HUES6 (cell line): ENCODE measurements at regions not wholly inside any gene's neighbourhood (a gene's known extent, or its start where the extent isn't known, plus 50 kb on each side); places are given as distances from the start of the nearest gene placed in this dataset.

ENCODE experiments used
- H3K27ac ChIP-seq: 2 replicates; pipeline ENCODE4 v1.7.0; 2013; ENCODE audit warnings: low read depth, mild to moderate bottlenecking, low read length, inconsistent platforms
- H3K27me3 ChIP-seq: 2 replicates; pipeline ENCODE4 v1.6.1; 2013; ENCODE audit warnings: low read length; ENCODE audit not compliant: control insufficient read depth, insufficient read depth
- H3K36me3 ChIP-seq: 2 replicates; pipeline ENCODE4 v1.6.1; 2013; ENCODE audit warnings: low read length; ENCODE audit not compliant: control insufficient read depth, insufficient read depth
- H3K4me1 ChIP-seq: 2 replicates; pipeline ENCODE4 v1.6.1; 2013; ENCODE audit warnings: low read length; ENCODE audit not compliant: control insufficient read depth, insufficient read depth
- H3K4me3 ChIP-seq: 2 replicates; pipeline ENCODE4 v1.5.1; 2013; ENCODE audit warnings: low read depth, low read length
- H3K9ac ChIP-seq: one replicate; pipeline ENCODE4 v1.6.1; 2013; ENCODE audit warnings: mild to moderate bottlenecking, low read length
- H3K9me3 ChIP-seq: 2 replicates; pipeline ENCODE4 v1.6.1; 2013; ENCODE audit warnings: low read depth, low read length; ENCODE audit not compliant: control insufficient read depth, insufficient read depth

DNA sequence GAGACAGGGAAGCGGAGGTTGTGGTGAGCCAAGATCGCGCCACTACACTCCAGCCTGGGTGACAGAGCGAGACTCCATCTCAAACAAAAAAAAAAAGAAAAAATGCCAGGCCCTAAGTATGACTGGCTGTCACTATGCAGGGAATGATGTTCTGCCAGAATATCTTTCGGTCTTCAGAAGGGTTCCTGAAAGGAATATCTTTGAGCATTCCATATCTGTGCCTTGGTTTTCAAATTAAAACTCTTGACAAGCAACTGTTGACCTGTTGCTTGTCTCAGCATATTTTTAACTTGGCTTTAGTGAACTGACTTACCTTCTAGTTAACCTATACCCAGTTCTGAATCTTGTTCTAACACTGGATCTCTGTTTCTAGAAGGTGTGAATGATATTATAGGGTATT, 953.2 kb upstream of the FAM98A start:
- no peaks in the 10 kb centered on the region for H3K9me3 ChIP-seq
- no peak overlapping the region for H3K9ac ChIP-seq
- H3K36me3 ChIP-seq, result no peaks in the 10 kb centered on the region
- H3K4me3 ChIP-seq, result no peak overlapping the region
- H3K27me3 ChIP-seq, result no peaks in the 10 kb centered on the region
- H3K27ac ChIP-seq, result no peak overlapping the region
- no peaks in the 10 kb centered on the region for H3K4me1 ChIP-seq

DNA sequence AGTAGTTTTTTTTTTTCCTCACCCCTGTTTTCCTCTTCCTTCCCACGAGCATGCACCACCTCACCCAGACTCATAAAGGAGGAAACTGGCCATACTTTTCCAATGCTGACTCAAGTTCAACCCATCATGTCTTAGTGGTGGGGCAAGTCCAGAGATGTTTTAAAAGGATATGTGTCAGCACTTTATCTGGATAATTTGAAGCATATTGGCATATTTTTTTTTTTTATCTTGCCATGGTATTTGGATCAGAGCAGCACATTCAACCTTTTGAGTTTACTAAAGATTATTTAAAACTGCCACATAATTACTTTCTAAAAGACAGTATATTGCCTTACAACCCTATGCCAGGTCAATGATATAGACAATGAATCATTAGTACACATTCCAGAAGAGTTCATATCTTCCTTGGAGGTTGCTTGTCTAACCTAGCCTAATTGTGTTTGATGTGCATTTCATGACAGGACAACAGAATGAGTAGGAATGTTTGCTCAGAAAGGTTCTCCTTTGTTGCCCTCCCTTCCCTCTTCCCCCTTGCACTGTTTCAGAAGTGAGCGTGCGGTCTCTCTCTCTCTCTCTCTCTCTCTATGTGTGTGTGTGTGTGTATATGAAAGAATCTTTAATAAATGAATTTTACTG, 950.7 kb upstream of the FAM98A start:
- H3K9me3 ChIP-seq, result peaks cover 6% of the 10 kb centered on the region; the same call in 1 of the 2 replicates
- no peak overlapping the region for H3K27ac ChIP-seq
- no peak overlapping the region for H3K4me3 ChIP-seq
- no peak overlapping the region for H3K9ac ChIP-seq
- H3K4me1 ChIP-seq, result no peaks in the 10 kb centered on the region
- H3K36me3 ChIP-seq, result no peaks in the 10 kb centered on the region
- H3K27me3 ChIP-seq, result no peaks in the 10 kb centered on the region

- H3K9ac ChIP-seq, result no peak overlapping the region
- no peaks in the 10 kb centered on the region for H3K36me3 ChIP-seq
- H3K27ac ChIP-seq, result no peak overlapping the region
- no peaks in the 10 kb centered on the region for H3K4me1 ChIP-seq
- H3K4me3 ChIP-seq, result no peak overlapping the region
- no peaks in the 10 kb centered on the region for H3K27me3 ChIP-seq
- H3K9me3 ChIP-seq, result peaks cover 6% of the 10 kb centered on the region; the same call in 1 of the 2 replicates
Measured at GRCh38 chr2:34547900-34548299, 948.8 kb upstream of the FAM98A start.

DNA sequence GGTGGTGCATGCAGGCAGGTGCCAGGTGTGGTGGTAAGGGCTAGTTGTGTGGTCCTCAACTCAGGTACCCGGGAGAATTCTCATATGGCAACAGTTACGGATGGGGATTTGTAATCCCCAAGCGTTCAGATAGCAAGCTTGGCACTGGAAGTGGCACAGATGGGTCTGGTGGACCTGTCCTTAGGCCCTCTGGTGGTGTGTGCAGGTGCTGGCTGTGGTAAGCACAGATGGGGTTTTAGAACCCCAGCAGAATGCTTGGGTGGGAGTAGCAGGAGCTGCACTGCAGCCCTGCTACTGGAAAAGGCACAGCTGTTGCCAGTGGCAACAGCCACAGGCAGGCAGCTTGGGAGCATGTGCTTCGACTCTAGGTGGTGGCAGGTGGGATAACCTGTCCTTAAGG, 948.2 kb upstream of the FAM98A start:
- H3K27ac ChIP-seq, result no peak overlapping the region

GRCh38 chr2:34545486-34546136, 946.5 kb upstream of the FAM98A start:
- Histone ChIP-seq H3K4me3 (no peak overlapping the region), H3K27me3 (no peaks in the 10 kb centered on the region), H3K27ac (no peak overlapping the region), H3K36me3 (no peaks in the 10 kb centered on the region), H3K4me1 (no peaks in the 10 kb centered on the region), H3K9ac (no peak overlapping the region), H3K9me3 (peaks cover 8% of the 10 kb centered on the region; the same call in 1 of the 2 replicates)

More for the DNA sequence above, 948.2 kb upstream of the FAM98A start:
- Histone ChIP-seq H3K9ac (no peak overlapping the region), H3K4me3 (no peak overlapping the region), H3K36me3 (no peaks in the 10 kb centered on the region), H3K4me1 (no peaks in the 10 kb centered on the region), H3K9me3 (peaks cover 6% of the 10 kb centered on the region; the same call in 1 of the 2 replicates), H3K27me3 (no peaks in the 10 kb centered on the region)

- no peak overlapping the region for H3K9ac ChIP-seq
Measured at GRCh38 chr2:34534761-34535160, 935.7 kb upstream of the FAM98A start.

DNA sequence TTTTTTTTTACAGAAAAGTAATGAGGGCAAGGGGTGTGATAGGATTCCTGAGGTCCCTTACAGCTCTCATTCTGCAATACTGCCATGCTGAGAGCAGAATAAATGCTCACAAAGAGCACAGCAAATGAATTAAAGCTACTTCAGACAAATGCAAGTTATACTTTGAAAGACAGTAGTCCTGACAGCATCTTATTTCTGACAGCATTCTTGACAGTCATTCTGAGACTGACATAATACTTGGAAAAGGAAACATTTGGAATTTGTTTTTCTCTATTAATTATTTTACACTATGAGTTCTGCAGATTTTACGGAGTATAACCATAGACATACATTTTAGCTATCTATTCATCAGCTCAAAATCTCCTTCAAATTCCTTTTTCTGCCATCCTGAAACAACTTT, 935.2 kb upstream of the FAM98A start:
- no peak overlapping the region for H3K27ac ChIP-seq
- H3K36me3 ChIP-seq, result no peaks in the 10 kb centered on the region
- H3K9me3 ChIP-seq, result no peaks in the 10 kb centered on the region
- no peak overlapping the region for H3K4me3 ChIP-seq
- no peaks in the 10 kb centered on the region for H3K27me3 ChIP-seq
- no peak overlapping the region for H3K9ac ChIP-seq
- no peaks in the 10 kb centered on the region for H3K4me1 ChIP-seq

More at GRCh38 chr2:34534761-34535160, 935.7 kb upstream of the FAM98A start:
- Histone ChIP-seq H3K27me3 (no peaks in the 10 kb centered on the region), H3K4me1 (no peaks in the 10 kb centered on the region), H3K4me3 (no peak overlapping the region), H3K36me3 (no peaks in the 10 kb centered on the region), H3K27ac (no peak overlapping the region), H3K9me3 (0 out of 2 replicates have a peak, but pooled peaks cover 4% of the 10 kb centered on the region)

DNA sequence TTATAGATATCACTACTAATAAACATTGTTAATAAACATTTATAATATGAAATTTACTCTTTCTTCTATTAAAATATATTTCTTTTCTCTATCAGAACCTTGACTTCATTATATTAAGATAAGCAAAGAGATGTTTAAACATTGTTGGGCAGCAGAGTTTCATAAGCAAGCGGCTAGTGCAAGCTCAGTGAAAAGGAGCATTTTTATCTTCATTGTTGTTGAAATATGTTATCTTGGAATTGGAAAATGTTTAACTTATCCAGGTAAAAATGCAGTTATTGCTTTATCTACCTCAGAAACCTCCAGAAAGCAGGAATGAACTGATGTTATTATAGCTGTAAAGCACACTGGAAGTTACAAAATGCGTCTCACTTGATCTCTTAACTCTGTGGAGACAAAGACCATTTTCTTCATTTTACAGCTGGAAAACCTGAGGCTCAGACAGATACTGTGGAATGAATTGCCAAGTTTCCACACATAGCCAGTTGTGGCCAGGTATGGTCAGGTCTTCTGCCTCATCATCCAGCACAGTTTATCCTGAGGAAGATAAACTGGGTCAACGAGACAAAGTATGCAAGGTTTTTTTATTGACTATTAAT, 934.6 kb upstream of the FAM98A start:
- Histone ChIP-seq H3K4me3 (no peak overlapping the region), H3K9ac (no peak overlapping the region), H3K4me1 (no peaks in the 10 kb centered on the region), H3K27ac (no peak overlapping the region), H3K27me3 (no peaks in the 10 kb centered on the region), H3K9me3 (no peaks in the 10 kb centered on the region), H3K36me3 (no peaks in the 10 kb centered on the region)

DNA sequence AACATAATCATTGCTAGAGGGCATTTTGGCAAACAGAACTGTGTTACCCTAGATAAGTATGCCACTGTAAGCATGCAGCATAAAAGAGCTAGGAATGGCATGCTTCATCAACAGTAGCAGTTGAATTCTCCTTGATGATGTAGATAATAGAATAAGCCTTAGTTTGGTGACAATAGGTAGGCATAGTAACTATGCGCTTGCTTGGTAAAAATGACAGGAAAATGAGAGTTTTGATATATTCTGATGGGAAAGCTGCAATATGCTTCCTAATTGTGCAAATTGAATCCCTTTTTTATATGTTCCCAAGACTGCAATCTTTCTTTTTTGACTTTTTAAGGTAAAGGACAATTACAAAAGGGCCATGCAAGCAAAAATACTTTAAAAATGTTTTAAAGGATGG, 930.9 kb upstream of the FAM98A start:
- Histone ChIP-seq H3K27me3 (no peaks in the 10 kb centered on the region), H3K4me1 (no peaks in the 10 kb centered on the region), H3K27ac (no peak overlapping the region), H3K9me3 (no peaks in the 10 kb centered on the region), H3K9ac (no peak overlapping the region), H3K4me3 (no peak overlapping the region), H3K36me3 (no peaks in the 10 kb centered on the region)

DNA sequence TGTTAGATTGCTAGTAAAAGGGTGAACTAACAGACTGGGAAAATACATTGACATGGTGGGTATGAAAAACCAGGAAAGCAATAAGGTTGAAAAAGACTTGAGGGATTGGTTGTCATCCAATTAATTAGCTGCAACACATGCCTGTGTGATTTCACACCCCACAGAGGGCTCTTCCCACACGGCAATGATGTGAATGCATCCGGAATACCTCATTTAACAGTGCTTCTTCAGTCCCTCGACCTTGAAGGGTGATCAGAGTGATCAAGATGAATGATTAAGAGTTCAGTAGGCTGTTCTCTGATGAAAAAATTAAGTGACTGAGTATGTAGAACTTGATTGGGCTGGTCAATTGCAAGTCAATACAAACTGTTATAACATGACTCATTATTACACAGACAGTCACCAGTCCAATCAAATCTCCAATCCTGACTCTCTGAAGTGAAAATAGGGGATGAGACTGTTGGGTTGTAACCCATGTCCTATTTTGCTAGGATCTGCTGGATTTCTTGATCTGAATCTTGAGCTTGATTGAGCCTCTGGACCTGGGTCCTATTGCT, 924.9 kb upstream of the FAM98A start:
- no peaks in the 10 kb centered on the region for H3K4me1 ChIP-seq
- H3K9me3 ChIP-seq, result peaks cover 8% of the 10 kb centered on the region; the same call in 1 of the 2 replicates
- H3K9ac ChIP-seq, result no peak overlapping the region
- H3K36me3 ChIP-seq, result no peaks in the 10 kb centered on the region
- H3K4me3 ChIP-seq, result no peak overlapping the region
- H3K27me3 ChIP-seq, result no peaks in the 10 kb centered on the region
- no peak overlapping the region for H3K27ac ChIP-seq

DNA sequence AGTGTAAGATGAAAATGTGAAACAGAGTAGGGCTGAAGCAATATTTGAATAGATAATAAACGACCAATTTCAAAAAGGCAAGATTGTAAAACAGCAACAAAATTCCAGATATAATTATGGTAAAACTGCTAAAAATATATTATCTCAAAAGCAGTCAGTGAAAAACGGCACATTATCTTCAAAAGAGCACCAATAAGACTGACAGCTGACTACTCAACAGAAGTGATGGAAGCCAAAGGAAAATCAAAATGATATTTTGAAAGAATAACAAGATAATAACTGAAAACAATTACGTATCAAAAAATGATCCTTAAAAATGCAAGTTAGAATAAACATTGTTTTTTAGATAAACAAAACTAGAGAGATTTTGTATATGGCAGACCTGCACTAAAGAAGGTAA, 920.6 kb upstream of the FAM98A start:
- no peak overlapping the region for H3K4me3 ChIP-seq

More for the DNA sequence above, 920.6 kb upstream of the FAM98A start:
- no peak overlapping the region for H3K27ac ChIP-seq
- H3K36me3 ChIP-seq, result no peaks in the 10 kb centered on the region
- no peak overlapping the region for H3K9ac ChIP-seq
- H3K9me3 ChIP-seq, result peaks cover 11% of the 10 kb centered on the region
- H3K27me3 ChIP-seq, result no peaks in the 10 kb centered on the region
- H3K4me1 ChIP-seq, result no peaks in the 10 kb centered on the region
